ENCODE measurements at regions not wholly inside any gene's neighbourhood (a gene's known extent, or its start where the extent isn't known, plus 50 kb on each side); places are given as distances from the start of the nearest gene placed in this dataset.

DNA sequence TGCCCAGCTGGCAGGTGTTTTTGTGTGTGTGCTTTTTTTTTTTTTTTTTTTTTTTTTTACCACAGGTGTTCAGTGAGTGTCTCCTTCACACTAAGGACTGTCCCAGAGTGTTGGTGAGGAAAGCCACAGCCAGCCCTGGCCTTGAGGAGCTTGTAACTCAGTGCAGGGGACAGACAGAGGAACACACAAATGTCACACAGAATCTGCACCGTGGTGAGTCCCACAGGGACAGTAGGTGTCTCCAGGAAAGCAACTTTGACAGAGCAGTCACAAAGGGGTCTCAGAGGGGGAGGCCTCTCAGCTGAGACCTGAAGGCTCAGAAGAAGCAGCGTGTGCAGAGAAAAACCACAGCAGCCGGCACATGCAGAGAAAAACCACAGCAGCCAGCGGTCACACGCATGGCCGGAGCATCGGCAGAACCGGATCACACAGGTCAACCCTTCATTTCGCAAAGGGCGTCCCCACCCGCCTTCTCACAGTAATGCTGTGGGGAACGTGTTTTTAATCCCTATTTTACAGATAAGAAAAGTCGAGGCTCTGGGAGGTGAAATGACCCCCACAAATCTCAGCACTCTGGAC, 101.7 kb upstream of the PRR5 start:
- no peaks in the 10 kb centered on the region for H3K4me1 ChIP-seq
- peaks cover 18% of the 10 kb centered on the region for H3K27me3 ChIP-seq
- 85% methylated on average over 13 of the region's 13 CpGs for WGBS

GRCh38 chr22:44599500-44600140, 101.6 kb upstream of the RTL6 start:
- 64% methylated on average over 10 of the region's 11 CpGs for WGBS
- Histone ChIP-seq H3K27me3 (peaks cover 16% of the 10 kb centered on the region), H3K4me1 (no peaks in the 10 kb centered on the region), H3K9me3 (no peaks in the 10 kb centered on the region), H3K4me3 (no peak overlapping the region), H3K27ac (no peak overlapping the region), H3K36me3 (no peaks in the 10 kb centered on the region)
- no peak for DNase-seq (ENCODE audit: low spot score in 2 of 2)
- TF ChIP-seq POLR2A (IDR thresholded peaks at IDR 0.05) (no peak), POLR2AphosphoS5 (IDR thresholded peaks at IDR 0.05) (no peak), EP300 (IDR thresholded peaks at IDR 0.05) (no peak)
- TF ChIP-seq, protein P1, sequence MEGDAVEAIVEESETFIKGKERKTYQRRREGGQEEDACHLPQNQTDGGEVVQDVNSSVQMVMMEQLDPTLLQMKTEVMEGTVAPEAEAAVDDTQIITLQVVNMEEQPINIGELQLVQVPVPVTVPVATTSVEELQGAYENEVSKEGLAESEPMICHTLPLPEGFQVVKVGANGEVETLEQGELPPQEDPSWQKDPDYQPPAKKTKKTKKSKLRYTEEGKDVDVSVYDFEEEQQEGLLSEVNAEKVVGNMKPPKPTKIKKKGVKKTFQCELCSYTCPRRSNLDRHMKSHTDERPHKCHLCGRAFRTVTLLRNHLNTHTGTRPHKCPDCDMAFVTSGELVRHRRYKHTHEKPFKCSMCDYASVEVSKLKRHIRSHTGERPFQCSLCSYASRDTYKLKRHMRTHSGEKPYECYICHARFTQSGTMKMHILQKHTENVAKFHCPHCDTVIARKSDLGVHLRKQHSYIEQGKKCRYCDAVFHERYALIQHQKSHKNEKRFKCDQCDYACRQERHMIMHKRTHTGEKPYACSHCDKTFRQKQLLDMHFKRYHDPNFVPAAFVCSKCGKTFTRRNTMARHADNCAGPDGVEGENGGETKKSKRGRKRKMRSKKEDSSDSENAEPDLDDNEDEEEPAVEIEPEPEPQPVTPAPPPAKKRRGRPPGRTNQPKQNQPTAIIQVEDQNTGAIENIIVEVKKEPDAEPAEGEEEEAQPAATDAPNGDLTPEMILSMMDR (IDR thresholded peaks at IDR 0.05), result no peak

More for the DNA sequence above, 101.7 kb upstream of the PRR5 start:
- no peak for DNase-seq (ENCODE audit: low spot score in 2 of 2)
- Histone ChIP-seq H3K9me3 (no peaks in the 10 kb centered on the region), H3K27ac (no peak overlapping the region), H3K4me3 (no peak overlapping the region), H3K36me3 (no peaks in the 10 kb centered on the region)
- TF ChIP-seq EP300 (IDR thresholded peaks at IDR 0.05), result no peak
- no peak for TF ChIP-seq POLR2A (IDR thresholded peaks at IDR 0.05)
- TF ChIP-seq, protein P1 (IDR thresholded peaks at IDR 0.05), result no peak
- no peak for TF ChIP-seq POLR2AphosphoS5 (IDR thresholded peaks at IDR 0.05)

DNA sequence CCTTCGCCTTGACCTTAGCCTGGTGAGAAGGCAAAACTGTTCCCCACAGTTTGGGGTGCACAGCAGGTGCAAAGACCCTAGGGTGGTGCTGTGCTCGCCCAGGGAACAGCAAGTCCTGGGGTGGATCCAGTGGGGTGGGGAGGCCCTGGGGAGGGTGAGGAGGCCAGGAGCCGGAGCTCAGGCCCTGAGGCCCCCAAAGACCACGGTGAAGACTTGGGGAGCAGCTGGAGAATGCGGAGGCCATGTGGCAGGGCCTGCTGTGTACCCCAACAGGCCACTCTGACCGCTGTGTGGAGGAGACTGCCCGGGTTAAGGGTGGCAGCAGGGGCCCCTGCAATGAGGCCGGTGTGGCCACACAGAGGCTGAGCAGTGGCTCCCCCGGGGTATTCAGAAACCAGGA, 101.1 kb upstream of the RTL6 start:
- peaks cover 19% of the 10 kb centered on the region for H3K27me3 ChIP-seq
- H3K4me3 ChIP-seq, result no peak overlapping the region
- H3K27ac ChIP-seq, result no peak overlapping the region
- DNase-seq (ENCODE audit: low spot score in 2 of 2), result no peak
- no peaks in the 10 kb centered on the region for H3K4me1 ChIP-seq
- no peaks in the 10 kb centered on the region for H3K9me3 ChIP-seq
- TF ChIP-seq EP300 (IDR thresholded peaks at IDR 0.05) (no peak), POLR2A (IDR thresholded peaks at IDR 0.05) (no peak), POLR2AphosphoS5 (IDR thresholded peaks at IDR 0.05) (no peak)
- TF ChIP-seq, protein P1 (IDR thresholded peaks at IDR 0.05), result no peak
- no peaks in the 10 kb centered on the region for H3K36me3 ChIP-seq
- WGBS, result 50% methylated on average over 1 of the region's 9 CpGs

DNA sequence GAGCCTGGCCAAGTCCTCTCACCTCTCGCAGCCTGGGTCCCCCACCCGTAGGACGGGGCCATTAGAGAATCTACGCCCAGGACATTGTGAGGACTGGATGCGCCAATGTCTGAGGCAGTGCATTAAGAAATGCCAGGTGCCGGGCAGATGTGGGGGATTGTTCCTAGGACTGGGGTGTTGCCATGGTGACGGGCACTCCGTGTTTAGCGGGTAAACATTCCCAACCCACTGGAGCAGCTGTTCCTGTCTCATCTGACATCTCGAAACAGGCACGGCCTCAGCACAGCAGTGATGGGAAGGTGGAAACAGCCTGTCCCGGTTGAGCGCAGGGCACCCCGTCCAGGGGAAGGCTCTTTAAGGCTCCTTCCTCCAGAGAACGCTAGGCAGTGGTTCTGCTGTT, 99.6 kb upstream of the RTL6 start:
- 61% methylated on average over 10 of the region's 15 CpGs for WGBS
- H3K4me3 ChIP-seq, result no peak overlapping the region
- H3K27ac ChIP-seq, result no peak overlapping the region
- H3K36me3 ChIP-seq, result no peaks in the 10 kb centered on the region
- DNase-seq (ENCODE audit: low spot score in 2 of 2), result no peak
- no peaks in the 10 kb centered on the region for H3K9me3 ChIP-seq
- H3K27me3 ChIP-seq, result peaks cover 23% of the 10 kb centered on the region
- no peaks in the 10 kb centered on the region for H3K4me1 ChIP-seq
- TF ChIP-seq POLR2A (IDR thresholded peaks at IDR 0.05) (no peak), EP300 (IDR thresholded peaks at IDR 0.05) (no peak), POLR2AphosphoS5 (IDR thresholded peaks at IDR 0.05) (no peak)
- TF ChIP-seq, protein P1 (IDR thresholded peaks at IDR 0.05), result no peak

DNA sequence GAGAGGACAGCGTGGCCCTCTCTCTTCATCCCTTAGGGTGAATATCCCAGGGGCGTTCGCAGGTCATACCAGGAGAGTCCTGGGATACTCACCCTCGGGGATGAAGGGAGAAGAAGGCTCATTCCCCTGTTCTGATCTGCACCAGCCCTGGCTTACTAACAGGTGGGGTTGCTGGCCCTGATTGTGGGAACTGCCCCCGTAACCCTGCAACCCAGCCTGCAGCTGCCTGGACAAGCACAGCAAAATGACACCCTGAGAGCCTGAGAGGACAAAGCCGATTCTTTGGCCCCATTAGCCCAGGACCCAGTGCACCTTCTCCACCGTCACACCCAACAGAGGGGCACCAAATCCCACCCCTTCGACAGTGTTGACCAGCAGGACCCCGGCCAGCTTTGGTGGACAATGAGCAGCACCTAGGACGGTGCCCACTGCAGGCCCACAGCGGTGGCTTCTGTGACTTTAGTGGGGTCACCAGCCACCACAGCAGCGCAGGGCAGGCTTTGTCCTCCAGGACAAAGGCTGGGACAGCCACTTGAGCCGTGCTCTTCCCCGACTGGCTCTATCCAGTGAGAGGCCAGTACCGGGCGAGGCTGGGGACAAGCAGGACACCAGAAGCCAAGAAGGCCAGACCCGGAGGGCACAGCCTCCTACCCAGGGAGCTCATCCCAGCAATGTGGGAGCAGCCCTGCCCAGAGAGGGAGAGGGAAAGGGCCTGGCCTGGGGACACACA, 98.5 kb upstream of the RTL6 start:
- no peak overlapping the region for H3K27ac ChIP-seq
- no peak overlapping the region for H3K4me3 ChIP-seq
- H3K4me1 ChIP-seq, result no peaks in the 10 kb centered on the region
- WGBS, result 73% methylated on average over 8 of the region's 17 CpGs
- no peaks in the 10 kb centered on the region for H3K36me3 ChIP-seq
- no peak for DNase-seq (ENCODE audit: low spot score in 2 of 2)
- H3K9me3 ChIP-seq, result no peaks in the 10 kb centered on the region
- H3K27me3 ChIP-seq, result peaks cover 21% of the 10 kb centered on the region
- TF ChIP-seq EP300 (IDR thresholded peaks at IDR 0.05) (no peak), POLR2A (IDR thresholded peaks at IDR 0.05) (no peak), POLR2AphosphoS5 (IDR thresholded peaks at IDR 0.05) (no peak)
- TF ChIP-seq, protein P1 (IDR thresholded peaks at IDR 0.05), result no peak

Measured in suprapubic skin (tissue), 4 donors.